Ovary (tissue), 7 donors: ENCODE measurements at regions not wholly inside any gene's neighbourhood (a gene's known extent, or its start where the extent isn't known, plus 50 kb on each side); places are given as distances from the start of the nearest gene placed in this dataset.

Experiments
- DNase-seq, 5 donors: peaks; one replicate each; pipeline ENCODE4 v3.0.0-alpha.2; 2019 to 2020
- H3K27ac ChIP-seq, 2 donors: fragments of 200-600 bp; one replicate each; pipeline versions ENCODE4 v1.5.1 to v1.8.0; 2019 to 2022
- H3K27me3 ChIP-seq: fragments of 200-600 bp; one replicate; pipeline ENCODE4 v1.8.0; 2022
- H3K36me3 ChIP-seq: fragments of 200-600 bp; sonication (generic); one replicate; pipeline ENCODE4 v1.5.1; 2019
- H3K4me1 ChIP-seq: one replicate; pipeline ENCODE4 v1.8.1; 2013; ENCODE audit warnings: mild to moderate bottlenecking, moderate library complexity; ENCODE audit not compliant: insufficient read depth
- H3K4me3 ChIP-seq: fragments of 200-600 bp; sonication (generic); one replicate; pipeline ENCODE4 v1.5.1; 2017
- H3K9me3 ChIP-seq, 2 donors: fragments of 200-600 bp in 1 of 2; sonication (generic) in 1 of 2; one replicate each; pipeline versions ENCODE4 v1.5.1 to v1.8.1; 2013 to 2019; ENCODE audit warnings: mild to moderate bottlenecking in 1 of 2, moderate library complexity in 1 of 2
- EP300 ChIP-seq: sonication (generic); formaldehyde crosslinking; IDR thresholded peaks from one replicate; pipeline ENCODE4 v1.6.1; 2017; ENCODE audit warnings: antibody characterized with exemption
- POLR2A ChIP-seq: fragments of 450-650 bp; IDR thresholded peaks from one replicate; pipeline ENCODE4 v1.6.1; 2017; ENCODE audit warnings: antibody characterized with exemption, mild to moderate bottlenecking, moderate library complexity
- WGBS, 3 donors: extraction: QIAGEN DNeasy Blood & Tissue Kit in 1 of 3; methylation state at CpG; one replicate each; pipeline versions ENCODE4 v1.1.5 to v1.1.7; 2013 to 2017; 5-methylcytosine and 5-hydroxymethylcytosine counted together
- intact Hi-C, 4 donors: fragments of 100-400 bp; cut with DNase I; formaldehyde crosslinking; loops; one replicate each; pipeline versions ENCODE4 v1.11.0 to v1.15.1; 2022 to 2023
- TF ChIP-seq, protein P1 (sequence below), 3 donors: fragments of 450-650 bp in 2 of 3; fragments of 200-600 bp in 1 of 3; IDR thresholded peaks; one replicate each; pipeline versions ENCODE4 v1.5.1 to v1.8.0; 2016 to 2022; ENCODE audit warnings: antibody characterized with exemption in 3 of 3, mild to moderate bottlenecking in 1 of 3
- donor health status: DM: no; HTN: no; CAD: no; lungs with moderate emphysema.
- donor health status: DM: no; HTN: no; CAD: no.
- donor health status: Bipolar disorder and iron deficiency.
- donor health status: DM: no; HTN: no; CAD: no.
- donor health status: DM: yes; HTN: yes; CAD: no.

- TF ChIP-seq POLR2A (no peak), EP300 (no peak)
- TF ChIP-seq, protein P1, sequence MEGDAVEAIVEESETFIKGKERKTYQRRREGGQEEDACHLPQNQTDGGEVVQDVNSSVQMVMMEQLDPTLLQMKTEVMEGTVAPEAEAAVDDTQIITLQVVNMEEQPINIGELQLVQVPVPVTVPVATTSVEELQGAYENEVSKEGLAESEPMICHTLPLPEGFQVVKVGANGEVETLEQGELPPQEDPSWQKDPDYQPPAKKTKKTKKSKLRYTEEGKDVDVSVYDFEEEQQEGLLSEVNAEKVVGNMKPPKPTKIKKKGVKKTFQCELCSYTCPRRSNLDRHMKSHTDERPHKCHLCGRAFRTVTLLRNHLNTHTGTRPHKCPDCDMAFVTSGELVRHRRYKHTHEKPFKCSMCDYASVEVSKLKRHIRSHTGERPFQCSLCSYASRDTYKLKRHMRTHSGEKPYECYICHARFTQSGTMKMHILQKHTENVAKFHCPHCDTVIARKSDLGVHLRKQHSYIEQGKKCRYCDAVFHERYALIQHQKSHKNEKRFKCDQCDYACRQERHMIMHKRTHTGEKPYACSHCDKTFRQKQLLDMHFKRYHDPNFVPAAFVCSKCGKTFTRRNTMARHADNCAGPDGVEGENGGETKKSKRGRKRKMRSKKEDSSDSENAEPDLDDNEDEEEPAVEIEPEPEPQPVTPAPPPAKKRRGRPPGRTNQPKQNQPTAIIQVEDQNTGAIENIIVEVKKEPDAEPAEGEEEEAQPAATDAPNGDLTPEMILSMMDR (IDR thresholded peaks at IDR 0.05): no peak
- no peak overlapping the region for H3K4me3 ChIP-seq
- H3K9me3 ChIP-seq: no peaks in the 10 kb centered on the region
- no peaks in the 10 kb centered on the region for H3K27me3 ChIP-seq
- no peak for DNase-seq
- no peaks in the 10 kb centered on the region for H3K36me3 ChIP-seq
- WGBS, 3 donors: 80 to 87% (median 83%) methylated on average over 4 of the region's 4 CpGs
- intact Hi-C loops: no loop called here
- no peak overlapping the region for H3K27ac ChIP-seq
- H3K4me1 ChIP-seq: no peaks in the 10 kb centered on the region
Measured at GRCh38 chr2:134097740-134098139, 156.1 kb upstream of the MGAT5 start.

DNA sequence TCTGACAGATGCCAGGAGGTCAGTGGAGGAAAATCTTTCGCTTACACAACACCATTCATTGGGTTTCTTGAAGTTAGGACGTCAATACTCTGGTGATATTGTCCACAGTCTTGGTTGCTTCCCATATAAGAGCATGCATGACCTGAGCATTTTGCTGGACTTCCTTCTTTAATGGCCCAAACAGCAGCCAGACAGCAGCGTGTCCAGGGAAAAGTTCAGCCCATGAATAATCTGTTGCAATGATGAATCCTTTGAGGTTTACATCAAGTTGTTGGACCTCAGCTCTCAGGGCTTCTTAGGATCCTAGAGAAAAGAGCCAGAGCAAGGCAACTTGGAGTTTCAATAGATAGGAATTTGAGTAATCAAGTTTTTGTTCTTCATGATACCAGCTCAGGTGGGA, 155.6 kb upstream of the MGAT5 start:
- Histone ChIP-seq H3K4me3 (no peak overlapping the region), H3K27me3 (no peaks in the 10 kb centered on the region), H3K9me3 (no peaks in the 10 kb centered on the region), H3K4me1 (no peaks in the 10 kb centered on the region), H3K27ac (no peak overlapping the region), H3K36me3 (no peaks in the 10 kb centered on the region)
- no peak for DNase-seq
- intact Hi-C loops: no loop called here
- whole genome bisulfite sequencing, 3 donors: 77 to 85% (median 79%) methylated on average over 3 of the region's 3 CpGs
- TF ChIP-seq EP300: no peak
- no peak for TF ChIP-seq POLR2A
- TF ChIP-seq, protein P1 (IDR thresholded peaks at IDR 0.05): no peak

GRCh38 chr2:134099273-134099672, 154.6 kb upstream of the MGAT5 start:
- no peaks in the 10 kb centered on the region for H3K4me1 ChIP-seq
- no peak for DNase-seq
- H3K36me3 ChIP-seq: no peaks in the 10 kb centered on the region
- H3K9me3 ChIP-seq: no peaks in the 10 kb centered on the region
- no peak for TF ChIP-seq EP300
- H3K4me3 ChIP-seq: no peak overlapping the region
- no peaks in the 10 kb centered on the region for H3K27me3 ChIP-seq
- intact Hi-C loops: no loop called here
- H3K27ac ChIP-seq: no peak overlapping the region
- WGBS, 3 donors: 43 to 67% (median 43%) methylated on average over 1 of the region's 1 CpG

GRCh38 chr2:134103196-134103595, 150.7 kb upstream of the MGAT5 start:
- DNase-seq: no peak
- intact Hi-C loops: no loop called here
- no peak for TF ChIP-seq EP300
- TF ChIP-seq, protein P1 (IDR thresholded peaks at IDR 0.05): no peak
- H3K4me3 ChIP-seq: no peak overlapping the region
- H3K27me3 ChIP-seq: no peaks in the 10 kb centered on the region
- no peaks in the 10 kb centered on the region for H3K36me3 ChIP-seq
- no peaks in the 10 kb centered on the region for H3K4me1 ChIP-seq
- no peaks in the 10 kb centered on the region for H3K9me3 ChIP-seq
- 83 to 95% (median 94%) methylated on average over 2 of the region's 2 CpGs for WGBS, 3 donors
- no peak overlapping the region for H3K27ac ChIP-seq

DNA sequence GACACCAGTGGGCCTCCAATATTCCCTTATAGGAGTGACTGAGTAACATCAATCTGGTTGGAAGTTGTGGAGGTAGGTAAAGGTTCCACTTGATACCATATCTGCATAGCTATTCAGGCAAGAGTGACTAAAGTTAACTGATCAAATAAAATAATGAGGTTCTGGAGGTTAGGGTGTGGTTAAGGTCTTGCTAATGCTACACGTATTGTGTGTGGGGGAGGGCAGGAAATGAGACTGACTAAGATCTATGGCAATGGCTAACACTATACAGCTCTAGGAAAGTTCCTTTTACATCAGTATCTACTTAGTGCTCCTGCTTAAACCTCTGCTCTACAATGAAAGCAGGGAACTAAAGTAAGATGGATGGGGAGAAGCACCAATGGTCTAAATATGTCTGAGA, 149.1 kb upstream of the MGAT5 start:
- Histone ChIP-seq H3K27me3 (no peaks in the 10 kb centered on the region), H3K27ac (no peak overlapping the region), H3K9me3 (no peaks in the 10 kb centered on the region), H3K4me1 (no peaks in the 10 kb centered on the region), H3K4me3 (no peak overlapping the region), H3K36me3 (no peaks in the 10 kb centered on the region)
- WGBS, 3 donors: 31 to 39% (median 34%) methylated on average over 1 of the region's 1 CpG
- intact Hi-C loops: no loop called here
- no peak for DNase-seq
- TF ChIP-seq POLR2A: no peak
- TF ChIP-seq, protein P1 (IDR thresholded peaks at IDR 0.05): no peak
- no peak for TF ChIP-seq EP300
